ENCODE measurements at regions not wholly inside any gene's neighbourhood (a gene's known extent, or its start where the extent isn't known, plus 50 kb on each side); places are given as distances from the start of the nearest gene placed in this dataset.
"Not testable (repeated sequence)": the region's sequence is repeated elsewhere in the genome, so short reads cannot be mapped to it uniquely, and the experiment has no call there.

DNA sequence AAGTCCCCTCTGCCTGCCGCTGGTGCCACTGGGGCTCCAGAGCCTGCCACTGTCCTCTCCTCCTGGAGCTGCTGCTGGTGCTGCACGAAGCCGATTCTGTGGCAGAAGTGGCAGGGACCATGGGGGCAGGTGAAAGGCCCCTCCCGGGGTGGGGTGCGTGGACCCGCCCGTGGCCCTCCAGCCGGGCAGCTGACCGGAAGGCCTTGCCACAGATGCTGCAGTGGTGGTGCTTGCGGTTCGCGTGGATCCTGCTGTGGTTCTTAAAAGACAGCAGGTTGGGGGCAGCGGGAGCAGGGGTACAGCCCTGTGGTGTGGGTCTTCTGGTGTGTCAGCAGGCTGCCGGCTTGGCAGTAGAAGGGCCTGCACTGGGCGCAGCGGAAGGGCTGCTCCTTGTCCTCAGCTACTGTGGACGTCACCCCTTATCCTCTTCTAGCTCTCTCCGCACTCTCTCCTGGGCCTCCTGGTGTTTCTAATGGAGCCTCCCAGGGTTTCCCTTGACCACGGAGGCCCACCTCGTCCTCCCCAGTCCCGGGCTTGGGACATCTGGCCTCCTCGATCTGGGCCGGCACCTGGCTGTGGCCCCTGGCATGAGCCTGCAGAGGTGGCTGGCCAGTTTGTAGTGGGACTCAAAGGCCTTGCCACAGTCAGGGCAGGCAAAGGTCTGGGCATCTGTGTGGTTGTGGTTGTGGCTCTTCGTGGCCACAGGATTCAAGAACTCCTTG is 380.4 kb downstream of the OLFM4 start:
- DNase-seq: no peak

- DNase-seq: no peak
Measured at GRCh38 chr13:53411463-53411862, 382.9 kb downstream of the OLFM4 start.

GRCh38 chr13:53415135-53415534 is 386.5 kb downstream of the OLFM4 start:
- no peak for DNase-seq

- DNase-seq: no peak
Measured at GRCh38 chr13:53417601-53418000, 389.0 kb downstream of the OLFM4 start.

DNA sequence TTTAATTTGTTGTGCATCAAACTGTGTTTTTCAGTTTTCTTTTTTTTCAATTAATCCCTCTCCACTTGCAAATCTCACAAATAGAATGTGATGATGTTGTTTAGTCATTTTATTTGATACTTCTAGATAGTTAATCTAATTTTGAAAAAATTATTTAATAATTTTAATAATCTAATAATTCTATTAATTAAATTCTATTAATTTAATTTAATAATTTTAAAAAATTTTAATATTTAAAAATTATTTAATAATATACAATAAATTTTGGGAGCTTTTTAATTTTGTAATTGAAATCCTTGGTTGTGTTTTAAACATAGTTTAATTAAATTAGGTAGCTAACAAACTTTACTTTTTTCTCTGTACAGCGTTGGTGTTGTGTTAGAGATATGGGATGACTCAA is 393.8 kb downstream of the OLFM4 start:
- no peak for DNase-seq

DNA sequence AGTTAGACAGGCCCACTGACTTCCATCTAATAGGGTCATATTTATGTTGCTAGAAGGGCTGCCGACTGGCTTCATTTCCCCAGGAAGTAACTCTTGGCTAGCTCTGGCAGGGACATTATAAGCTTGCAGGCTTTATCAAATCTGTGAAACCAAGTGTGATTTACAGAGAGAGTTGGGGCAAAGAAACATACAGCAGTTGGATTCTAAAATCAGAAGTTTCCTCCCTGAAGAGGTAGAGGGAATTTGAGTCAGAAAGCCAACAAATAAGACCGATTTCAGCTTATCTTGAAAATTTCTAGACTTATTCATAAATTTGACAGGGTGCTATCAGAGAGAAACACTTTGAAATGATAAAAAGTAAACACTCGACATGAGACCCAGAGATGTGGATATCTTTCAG is 407.8 kb downstream of the OLFM4 start:
- no peak for DNase-seq

GRCh38 chr13:53439439-53440225 is 411.0 kb downstream of the OLFM4 start:
- DNase-seq: no peak

DNA sequence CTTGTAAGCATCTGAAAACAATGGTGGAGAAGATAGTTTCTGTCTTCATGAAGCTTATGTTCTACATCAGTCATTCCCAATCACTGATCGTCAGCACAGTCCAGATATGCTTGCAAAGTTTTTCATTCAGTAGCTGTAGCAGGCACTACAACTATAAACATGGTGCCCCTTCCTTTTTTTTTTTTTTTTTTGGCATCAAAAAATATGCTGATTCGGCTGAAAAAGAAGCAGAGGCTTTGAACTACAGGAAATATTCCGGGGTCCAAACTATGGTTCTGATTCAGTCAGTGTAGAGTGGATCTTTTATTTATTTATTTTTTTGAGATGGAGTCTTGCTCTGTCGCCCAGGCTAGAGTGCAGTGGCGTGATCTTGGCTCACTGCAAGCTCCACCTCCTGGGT is 414.4 kb downstream of the OLFM4 start:
- no peak for DNase-seq

- no peak for DNase-seq
Measured at GRCh38 chr13:53445686-53446085, 417.1 kb downstream of the OLFM4 start.

GRCh38 chr13:53447456-53447855 is 418.8 kb downstream of the OLFM4 start:
- DNase-seq: no peak

DNA sequence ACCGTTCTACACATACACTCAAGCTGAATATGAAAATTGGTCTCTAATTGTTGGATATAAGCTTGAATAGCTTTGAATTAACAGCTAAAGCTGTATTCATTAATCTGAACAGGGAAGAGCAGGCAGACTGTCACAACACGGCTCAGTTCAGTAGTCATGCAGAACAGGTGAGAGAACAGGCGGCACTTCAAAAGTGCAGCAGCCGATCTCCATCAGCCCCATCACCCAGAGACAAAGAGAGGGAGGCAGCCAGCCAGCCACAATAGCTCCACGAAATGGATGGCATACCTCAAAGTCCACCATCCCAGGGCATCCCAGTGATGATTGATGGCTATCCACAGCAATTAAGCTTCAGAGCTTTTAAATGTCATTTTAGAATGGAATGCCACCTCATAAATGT is 419.2 kb downstream of the OLFM4 start:
- DNase-seq: no peak

GRCh38 chr13:53452263-53452808 is 423.7 kb downstream of the OLFM4 start:
- DNase-seq: not testable (repeated sequence)

DNA sequence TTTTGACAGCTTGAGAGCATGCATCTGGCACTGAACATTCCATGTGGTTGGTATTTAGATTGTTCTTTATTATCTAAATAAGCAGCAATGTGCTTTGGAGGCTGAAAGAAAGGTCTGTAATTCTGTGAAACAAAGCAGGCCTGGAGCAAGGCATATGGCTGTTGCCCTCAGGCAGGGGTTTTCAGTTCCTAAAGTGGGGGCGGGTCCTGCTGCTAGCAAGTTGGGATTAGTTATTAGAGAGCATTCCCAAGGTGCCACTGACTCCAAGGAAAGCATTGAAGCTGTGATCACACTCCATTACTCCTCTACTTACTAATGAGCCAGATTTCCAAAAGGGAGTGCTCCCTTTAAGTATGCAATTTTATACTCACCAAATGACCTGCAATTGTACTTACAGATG is 432.2 kb downstream of the OLFM4 start:
- DNase-seq: no peak

DNA sequence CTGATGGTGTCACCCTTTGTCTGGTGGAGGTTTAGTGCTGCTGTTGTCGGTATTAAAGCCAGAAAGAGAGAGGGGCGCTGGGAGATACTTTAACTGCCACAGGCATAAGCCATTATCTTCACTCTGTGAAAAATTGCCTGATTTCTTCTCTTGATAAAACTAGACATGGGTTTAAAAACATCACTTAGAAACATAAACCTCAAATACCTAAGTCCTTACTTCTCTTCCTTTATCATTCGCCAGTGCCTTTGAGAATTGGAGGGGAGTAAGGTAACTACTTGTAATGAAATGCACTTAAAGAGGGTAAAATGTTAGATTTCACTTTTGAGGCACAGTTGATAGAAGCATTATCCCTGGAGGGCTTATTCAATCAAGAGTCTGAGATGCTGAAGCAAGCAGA is 434.5 kb downstream of the OLFM4 start:
- DNase-seq: no peak

- DNase-seq: no peak
Measured at GRCh38 chr13:53466576-53466975, 438.0 kb downstream of the OLFM4 start.

GRCh38 chr13:53473397-53473796 is 444.8 kb downstream of the OLFM4 start:
- DNase-seq: no peak

DNA sequence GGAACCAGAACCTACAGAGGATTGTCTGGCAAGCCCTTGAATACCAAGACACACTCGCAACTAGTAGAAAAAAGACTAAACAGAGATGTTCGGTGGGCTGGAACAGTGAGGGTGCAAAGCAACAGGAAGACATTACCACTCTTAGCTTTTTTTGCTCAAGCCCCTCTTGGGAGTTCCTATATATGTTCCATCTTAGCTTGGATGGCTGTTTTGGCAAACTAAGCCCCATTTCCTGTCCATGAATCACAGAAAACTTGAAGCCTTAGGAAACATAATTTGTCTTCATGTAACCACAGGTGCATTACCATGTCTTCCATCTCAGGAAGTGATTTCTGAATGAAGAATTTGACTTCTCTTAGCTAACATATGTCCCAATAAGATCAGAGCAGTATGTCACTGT is 446.3 kb downstream of the OLFM4 start:
- no peak for DNase-seq

DNA sequence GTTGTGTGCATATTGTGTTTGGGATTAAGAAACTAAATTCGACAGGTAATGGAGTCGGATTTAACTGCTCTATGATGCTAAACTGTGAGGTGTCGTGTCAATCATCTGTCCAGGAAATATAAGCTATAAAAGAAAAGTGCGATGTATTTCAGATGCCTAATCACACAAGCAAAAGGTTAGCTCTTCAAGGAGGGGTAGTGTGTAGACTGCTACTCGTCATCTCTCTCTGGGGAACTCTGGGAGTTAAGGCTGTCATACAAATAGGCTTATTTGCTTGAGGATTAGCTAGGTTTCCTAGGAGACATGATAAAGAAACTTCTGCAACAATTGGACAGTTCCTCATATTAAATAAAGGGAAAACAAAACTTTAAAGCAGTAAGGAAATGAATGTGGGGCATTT is 462.1 kb downstream of the OLFM4 start:
- DNase-seq: no peak

DNA sequence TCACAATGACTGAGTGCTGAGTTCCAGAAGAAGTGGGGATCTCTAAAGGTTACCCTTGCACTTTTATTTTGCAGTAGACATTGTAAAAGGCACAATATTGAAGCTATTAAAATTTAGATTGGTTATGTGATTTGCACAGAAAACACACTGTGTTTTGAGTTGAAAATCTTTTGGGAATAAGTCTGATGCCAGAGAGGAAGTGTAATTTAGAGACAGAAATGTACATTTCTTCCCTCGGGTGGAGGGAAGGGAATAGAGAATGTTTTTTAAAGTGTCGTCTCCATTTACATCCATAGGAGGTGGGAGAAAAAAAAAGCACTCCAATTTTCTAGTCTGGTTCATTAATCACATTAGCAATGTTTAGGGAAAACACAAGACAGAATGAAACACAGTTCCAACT is 465.8 kb downstream of the OLFM4 start:
- no peak for DNase-seq

GRCh38 chr13:53499576-53500133 is 471.0 kb downstream of the OLFM4 start:
- DNase-seq: no peak

DNA sequence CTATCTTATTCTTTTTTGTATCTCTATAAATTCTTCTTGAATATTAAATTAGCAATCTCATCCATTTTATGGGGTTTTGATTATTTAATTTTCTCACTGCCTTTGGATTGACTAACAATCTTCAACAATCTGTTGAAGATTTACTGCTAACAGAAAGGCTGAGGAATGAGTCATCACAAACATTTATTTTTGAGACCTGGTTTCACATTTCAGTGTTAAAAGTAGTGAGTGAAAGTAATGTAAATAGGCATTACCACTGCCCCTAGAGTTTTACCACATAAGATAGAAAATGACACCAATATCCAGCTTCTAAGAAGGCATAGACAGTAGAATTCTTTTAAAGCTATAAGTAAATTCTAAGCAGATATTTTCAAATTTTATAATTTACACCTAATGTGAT is 472.8 kb downstream of the OLFM4 start:
- no peak for DNase-seq

DNA sequence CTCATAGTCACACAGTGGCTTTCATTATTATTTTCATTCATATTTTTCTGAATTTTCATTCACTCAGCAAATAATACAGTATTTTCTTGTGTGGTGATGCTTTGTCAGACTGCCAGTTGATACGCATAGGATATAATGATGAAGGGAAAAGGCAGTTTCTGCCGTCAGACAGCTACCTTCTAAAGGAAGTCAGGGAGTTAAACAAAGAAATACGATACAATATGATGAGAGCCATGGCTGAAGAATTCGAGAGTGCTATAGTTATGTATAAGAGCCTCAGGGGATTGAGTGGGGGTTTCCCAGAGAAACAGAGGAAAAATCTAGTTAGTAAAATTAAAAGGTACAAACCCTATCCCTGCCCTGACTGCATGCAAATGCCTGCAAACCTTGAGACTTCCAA is 479.1 kb downstream of the OLFM4 start:
- DNase-seq: no peak

GRCh38 chr13:53512635-53513034 is 484.0 kb downstream of the OLFM4 start:
- no peak for DNase-seq

GRCh38 chr13:53513226-53513625 is 484.6 kb downstream of the OLFM4 start:
- no peak for DNase-seq
